NCI-H2107 treated with DMSO at 0.1 percent for 48 hours (cell line): ENCODE measurements at regions not wholly inside any gene's neighbourhood (a gene's known extent, or its start where the extent isn't known, plus 50 kb on each side); places are given as distances from the start of the nearest gene placed in this dataset.

Experiments used
- DNase-seq: peaks from one replicate; lab custom pipeline; 2025; ENCODE audit not compliant: unreplicated experiment; lab: John Stamatoyannopoulos, UW

- DNase-seq: no peak
Measured at GRCh38 chr4:124018383-124019317, 622.1 kb downstream of the SPRY1 start.

GRCh38 chr4:124019749-124020549, 623.4 kb downstream of the SPRY1 start:
- DNase-seq: no peak

- peak; percentile 0 for DNase-seq
Measured at GRCh38 chr4:124025000-124025399, 628.4 kb downstream of the SPRY1 start.

GRCh38 chr4:124025428-124025827, 628.8 kb downstream of the SPRY1 start:
- DNase-seq: no peak

- no peak for DNase-seq
Measured at GRCh38 chr4:124028182-124028581, 631.6 kb downstream of the SPRY1 start.

- DNase-seq: peak; percentile 26
Measured at GRCh38 chr4:124030147-124030546, 633.6 kb downstream of the SPRY1 start.

GRCh38 chr4:124032035-124032434, 635.4 kb downstream of the SPRY1 start:
- no peak for DNase-seq

- no peak for DNase-seq
Measured at GRCh38 chr4:124035364-124036041, 638.9 kb downstream of the SPRY1 start.

GRCh38 chr4:124037236-124037635, 640.6 kb downstream of the SPRY1 start:
- DNase-seq: no peak

- no peak for DNase-seq
Measured at GRCh38 chr4:124044330-124044729, 647.7 kb downstream of the SPRY1 start.

- no peak for DNase-seq
Measured at GRCh38 chr4:124044867-124045266, 648.3 kb downstream of the SPRY1 start.

GRCh38 chr4:124046190-124046589, 649.6 kb downstream of the SPRY1 start:
- no peak for DNase-seq

- no peak for DNase-seq
Measured at GRCh38 chr4:124053872-124054538, 657.4 kb downstream of the SPRY1 start.

- no peak for DNase-seq
Measured at GRCh38 chr4:124055336-124055735, 657.2 kb downstream of the ANKRD50 start.

- DNase-seq: no peak
Measured at GRCh38 chr4:124055896-124056295, 656.6 kb downstream of the ANKRD50 start.

- no peak for DNase-seq
Measured at GRCh38 chr4:124060261-124060918, 652.1 kb downstream of the ANKRD50 start.

- no peak for DNase-seq
Measured at GRCh38 chr4:124061413-124061812, 651.1 kb downstream of the ANKRD50 start.

GRCh38 chr4:124065422-124065821, 647.1 kb downstream of the ANKRD50 start:
- no peak for DNase-seq

GRCh38 chr4:124065936-124066335, 646.6 kb downstream of the ANKRD50 start:
- DNase-seq: no peak

GRCh38 chr4:124066595-124066994, 645.9 kb downstream of the ANKRD50 start:
- DNase-seq: no peak
